Endothelial cell of umbilical vein (primary cell): ENCODE measurements at regions not wholly inside any gene's neighbourhood (a gene's known extent, or its start where the extent isn't known, plus 50 kb on each side); places are given as distances from the start of the nearest gene placed in this dataset.

Source experiments
- JUN ChIP-seq: IDR thresholded peaks from 2 replicates; pipeline ENCODE4 v1.6.1; 2011; ENCODE audit warnings: borderline replicate concordance, low read depth; ENCODE audit not compliant: insufficient read length, insufficient read depth
- POLR2A ChIP-seq: IDR thresholded peaks from 2 replicates; pipeline ENCODE4 v1.6.1; 2012; ENCODE audit warnings: low read depth, mild to moderate bottlenecking, control low read depth, low read length
- TF ChIP-seq, protein P1 (sequence below), 2 donors: IDR thresholded peaks; 1 replicate in 1 of 2; 2 replicates in 1 of 2; pipeline ENCODE4 v1.5.1; 2011; ENCODE audit warnings: low read length in 2 of 2, mild to moderate bottlenecking in 2 of 2, moderate library complexity in 2 of 2, control low read depth in 1 of 2, inconsistent platforms in 1 of 2, low read depth in 1 of 2; ENCODE audit not compliant: insufficient read depth in 1 of 2; ENCODE audit errors: extremely low read depth in 1 of 2

GRCh38 chr1:116311756-116312680, 61.0 kb upstream of the ATP1A1 start:
- TF ChIP-seq JUN (no peak), POLR2A (no peak)
- TF ChIP-seq, protein P1, sequence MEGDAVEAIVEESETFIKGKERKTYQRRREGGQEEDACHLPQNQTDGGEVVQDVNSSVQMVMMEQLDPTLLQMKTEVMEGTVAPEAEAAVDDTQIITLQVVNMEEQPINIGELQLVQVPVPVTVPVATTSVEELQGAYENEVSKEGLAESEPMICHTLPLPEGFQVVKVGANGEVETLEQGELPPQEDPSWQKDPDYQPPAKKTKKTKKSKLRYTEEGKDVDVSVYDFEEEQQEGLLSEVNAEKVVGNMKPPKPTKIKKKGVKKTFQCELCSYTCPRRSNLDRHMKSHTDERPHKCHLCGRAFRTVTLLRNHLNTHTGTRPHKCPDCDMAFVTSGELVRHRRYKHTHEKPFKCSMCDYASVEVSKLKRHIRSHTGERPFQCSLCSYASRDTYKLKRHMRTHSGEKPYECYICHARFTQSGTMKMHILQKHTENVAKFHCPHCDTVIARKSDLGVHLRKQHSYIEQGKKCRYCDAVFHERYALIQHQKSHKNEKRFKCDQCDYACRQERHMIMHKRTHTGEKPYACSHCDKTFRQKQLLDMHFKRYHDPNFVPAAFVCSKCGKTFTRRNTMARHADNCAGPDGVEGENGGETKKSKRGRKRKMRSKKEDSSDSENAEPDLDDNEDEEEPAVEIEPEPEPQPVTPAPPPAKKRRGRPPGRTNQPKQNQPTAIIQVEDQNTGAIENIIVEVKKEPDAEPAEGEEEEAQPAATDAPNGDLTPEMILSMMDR (IDR thresholded peaks at IDR 0.05; ENCODE audit: extremely low read depth in 1 of 2, insufficient read depth in 1 of 2, low read depth in 1 of 2, low read length in 2 of 2), result no peak
